ENCODE measurements at regions not wholly inside any gene's neighbourhood (a gene's known extent, or its start where the extent isn't known, plus 50 kb on each side); places are given as distances from the start of the nearest gene placed in this dataset.

GRCh38 chr6:73893696-73894095, 197.7 kb downstream of the CD109 start:
- TF ChIP-seq GATA1 (IDR thresholded peaks at IDR 0.05; ENCODE audit: low read depth, low read length), result no peak
- TF ChIP-seq POLR2A (IDR thresholded peaks at IDR 0.05; ENCODE audit: low read length), result no peak

GRCh38 chr6:73888050-73888449, 192.0 kb downstream of the CD109 start:
- no peak for DNase-seq
- TF ChIP-seq GATA1 (IDR thresholded peaks at IDR 0.05; ENCODE audit: low read depth, low read length), result no peak
- TF ChIP-seq POLR2A (IDR thresholded peaks at IDR 0.05; ENCODE audit: low read length), result no peak

More at GRCh38 chr6:73893696-73894095, 197.7 kb downstream of the CD109 start:
- no peak for DNase-seq

GRCh38 chr6:73885393-73885792, 189.4 kb downstream of the CD109 start:
- no peak for DNase-seq

GRCh38 chr6:73884540-73884939, 188.5 kb downstream of the CD109 start:
- no peak for DNase-seq
- TF ChIP-seq GATA1 (IDR thresholded peaks at IDR 0.05; ENCODE audit: low read depth, low read length), result no peak
- no peak for TF ChIP-seq POLR2A (IDR thresholded peaks at IDR 0.05; ENCODE audit: low read length)

More at GRCh38 chr6:73885393-73885792, 189.4 kb downstream of the CD109 start:
- TF ChIP-seq GATA1 (IDR thresholded peaks at IDR 0.05; ENCODE audit: low read depth, low read length) (no peak), POLR2A (IDR thresholded peaks at IDR 0.05; ENCODE audit: low read length) (no peak)

- DNase-seq, result no peak
- TF ChIP-seq GATA1 (IDR thresholded peaks at IDR 0.05; ENCODE audit: low read depth, low read length), result no peak
- TF ChIP-seq POLR2A (IDR thresholded peaks at IDR 0.05; ENCODE audit: low read length), result no peak
These were observed 183.7 kb downstream of the CD109 start for GRCh38 chr6:73879501-73880293.

- TF ChIP-seq GATA1 (IDR thresholded peaks at IDR 0.05; ENCODE audit: low read depth, low read length) (no peak), POLR2A (IDR thresholded peaks at IDR 0.05; ENCODE audit: low read length) (no peak)
These were observed 182.4 kb downstream of the CD109 start for GRCh38 chr6:73878403-73878802.

More at GRCh38 chr6:73878403-73878802, 182.4 kb downstream of the CD109 start:
- no peak for DNase-seq

Measured in erythroblast (primary cell).